VCaP (cell line): ENCODE measurements at regions not wholly inside any gene's neighbourhood (a gene's known extent, or its start where the extent isn't known, plus 50 kb on each side); places are given as distances from the start of the nearest gene placed in this dataset.
A peak's percentile ranks its signal among the peaks of the same experiment; 100 is the strongest.

Experiments
- H3K27ac ChIP-seq: fragments of 450-650 bp; 2 replicates; pipeline ENCODE4 v1.5.1; 2017
- CTCF ChIP-seq: fragments of 450-650 bp; conservative IDR thresholded peaks from 2 replicates; pipeline ENCODE4 v1.5.1; 2017; ENCODE audit warnings: mild to moderate bottlenecking, moderate library complexity

GRCh38 chr15:29208836-29209235, 60.8 kb downstream of the NSMCE3 start:
- peak overlapping the region; percentile 64 for H3K27ac ChIP-seq
- TF ChIP-seq CTCF: no peak

GRCh38 chr15:29208352-29208751, 61.3 kb downstream of the NSMCE3 start:
- peak; percentile 57 for TF ChIP-seq CTCF
- peak overlapping the region; percentile 64 for H3K27ac ChIP-seq

GRCh38 chr15:29207758-29208108, 61.9 kb downstream of the NSMCE3 start:
- no peak for TF ChIP-seq CTCF
- H3K27ac ChIP-seq: peak overlapping the region; percentile 64

GRCh38 chr15:29207027-29207757, 62.4 kb downstream of the NSMCE3 start:
- peak overlapping the region; percentile 64 for H3K27ac ChIP-seq
- no peak for TF ChIP-seq CTCF

- TF ChIP-seq CTCF: no peak
- no peak overlapping the region for H3K27ac ChIP-seq
These were observed 64.4 kb downstream of the NSMCE3 start for GRCh38 chr15:29205186-29205585.

GRCh38 chr15:29204369-29204755, 65.3 kb downstream of the NSMCE3 start:
- no peak for TF ChIP-seq CTCF
- H3K27ac ChIP-seq: no peak overlapping the region

GRCh38 chr15:29203718-29204368, 65.8 kb downstream of the NSMCE3 start:
- no peak for TF ChIP-seq CTCF
- H3K27ac ChIP-seq: no peak overlapping the region
